A673 (cell line): ENCODE measurements at regions not wholly inside any gene's neighbourhood (a gene's known extent, or its start where the extent isn't known, plus 50 kb on each side); places are given as distances from the start of the nearest gene placed in this dataset.

Source experiments
- BruUV-seq: library from RNA; stranded (reverse); fragments of 400-500 nt; replicated peaks from 2 replicates; lab custom pipeline; 2021; lab: Mats Ljungman, UMichigan
- CTCF ChIA-PET: fragments of 300-600 bp; sonication (Branson Sonifier 250); formaldehyde crosslinking; loops from one replicate; lab custom pipeline; 2022; ENCODE audit warnings: antibody characterized with exemption; lab: Charles Lee
- POLR2A ChIA-PET: fragments of 300-600 bp; sonication (Branson Sonifier 250); formaldehyde crosslinking; loops from one replicate; lab custom pipeline; 2022; ENCODE audit warnings: antibody characterized with exemption; ENCODE audit not compliant: low non-redundant PET; lab: Charles Lee
- DNase-seq: peaks from one replicate; pipeline ENCODE4 v3.0.0-alpha.2; 2015; ENCODE audit warnings: low spot score
- H3K27ac ChIP-seq: fragments of 200-600 bp; sonication (generic); 2 replicates; pipeline ENCODE4 v1.5.1; 2016; ENCODE audit warnings: mixed run types, low read depth, mild to moderate bottlenecking, mixed read lengths, antibody characterized with exemption, low read length; ENCODE audit not compliant: poor library complexity, severe bottlenecking
- H3K27me3 ChIP-seq: fragments of 200-600 bp; sonication (generic); replicated peaks from 2 replicates; pipeline ENCODE4 v1.6.1; 2017; ENCODE audit warnings: mixed run types, low read depth, mild to moderate bottlenecking, mixed read lengths, antibody characterized with exemption, low read length; ENCODE audit not compliant: insufficient read depth, poor library complexity
- H3K36me3 ChIP-seq: fragments of 200-600 bp; sonication (generic); 2 replicates; pipeline ENCODE4 v1.6.1; 2016; ENCODE audit warnings: mixed run types, mild to moderate bottlenecking, mixed read lengths, antibody characterized with exemption, low read length; ENCODE audit not compliant: insufficient read depth, poor library complexity, severe bottlenecking
- H3K4me1 ChIP-seq: fragments of 200-600 bp; sonication (generic); 2 replicates; pipeline ENCODE4 v1.6.1; 2017; ENCODE audit warnings: mixed run types, mild to moderate bottlenecking, mixed read lengths, antibody characterized with exemption, low read length; ENCODE audit not compliant: insufficient read depth, poor library complexity, severe bottlenecking
- H3K4me3 ChIP-seq: fragments of 200-600 bp; sonication (generic); 2 replicates; pipeline ENCODE4 v1.5.1; 2016; ENCODE audit warnings: low read depth, mixed run types, mild to moderate bottlenecking, mixed read lengths, low read length; ENCODE audit not compliant: poor library complexity, severe bottlenecking
- H3K9me3 ChIP-seq: fragments of 200-600 bp; sonication (generic); 2 replicates; pipeline ENCODE4 v1.6.1; 2016; ENCODE audit warnings: mixed run types, low read depth, mild to moderate bottlenecking, mixed read lengths, antibody characterized with exemption, low read length; ENCODE audit not compliant: poor library complexity, severe bottlenecking
- EZH2 ChIP-seq: fragments of 200-600 bp; sonication (generic); IDR thresholded peaks from 2 replicates; pipeline ENCODE4 v1.6.1; 2017; ENCODE audit warnings: borderline replicate concordance, low read depth, mild to moderate bottlenecking, mixed read lengths, antibody characterized with exemption, low read length; ENCODE audit not compliant: poor library complexity, severe bottlenecking
- intact Hi-C: fragments of 100-400 bp; cut with micrococcal nuclease; formaldehyde crosslinking; loops from one replicate; pipeline ENCODE4 v1.10.0; 2022; ENCODE audit not compliant: unreplicated experiment
- TF ChIP-seq, protein P1 (sequence below): fragments of 300-800, 200-600 bp; sonication (generic); conservative IDR thresholded peaks from 2 replicates; pipeline ENCODE4 v1.5.1; 2017; ENCODE audit warnings: low read depth, mild to moderate bottlenecking, antibody characterized with exemption, low read length, moderate library complexity, mixed read lengths

DNA sequence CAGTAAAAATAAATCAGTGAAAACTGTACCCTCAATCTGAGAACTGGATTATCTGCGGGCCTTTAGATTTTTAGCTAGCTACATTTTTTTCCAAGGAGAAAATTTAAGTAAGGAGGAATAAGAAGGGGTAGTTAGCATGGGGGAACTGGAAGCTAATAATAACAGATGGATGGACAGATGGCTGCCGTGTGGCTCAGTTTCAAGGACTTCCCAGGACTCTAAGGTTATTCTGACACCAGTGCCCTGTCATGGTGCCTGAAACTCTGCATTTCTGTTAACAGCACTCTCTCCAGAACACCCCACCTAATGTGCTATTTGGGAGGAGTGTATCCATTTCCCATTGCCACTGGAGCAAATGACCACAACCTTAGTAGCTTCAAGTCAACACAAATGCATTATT, 75.7 kb upstream of the PDE1C start:
- Histone ChIP-seq H3K36me3 (no peaks in the 10 kb centered on the region), H3K27me3 (peaks cover 51% of the 10 kb centered on the region), H3K9me3 (no peaks in the 10 kb centered on the region), H3K27ac (no peak overlapping the region), H3K4me3 (no peak overlapping the region), H3K4me1 (no peaks in the 10 kb centered on the region)
- POLR2A ChIA-PET: no interaction called here
- no TSS peak for BruUV-seq
- intact Hi-C loops: no loop called here
- CTCF ChIA-PET: interaction anchor here (0.7 kb wide), 1 partner anchor 409 kb away, joined by 3 read pairs; no protein-coding TSS in a partner anchor
- no peak for DNase-seq
- TF ChIP-seq, protein P1, sequence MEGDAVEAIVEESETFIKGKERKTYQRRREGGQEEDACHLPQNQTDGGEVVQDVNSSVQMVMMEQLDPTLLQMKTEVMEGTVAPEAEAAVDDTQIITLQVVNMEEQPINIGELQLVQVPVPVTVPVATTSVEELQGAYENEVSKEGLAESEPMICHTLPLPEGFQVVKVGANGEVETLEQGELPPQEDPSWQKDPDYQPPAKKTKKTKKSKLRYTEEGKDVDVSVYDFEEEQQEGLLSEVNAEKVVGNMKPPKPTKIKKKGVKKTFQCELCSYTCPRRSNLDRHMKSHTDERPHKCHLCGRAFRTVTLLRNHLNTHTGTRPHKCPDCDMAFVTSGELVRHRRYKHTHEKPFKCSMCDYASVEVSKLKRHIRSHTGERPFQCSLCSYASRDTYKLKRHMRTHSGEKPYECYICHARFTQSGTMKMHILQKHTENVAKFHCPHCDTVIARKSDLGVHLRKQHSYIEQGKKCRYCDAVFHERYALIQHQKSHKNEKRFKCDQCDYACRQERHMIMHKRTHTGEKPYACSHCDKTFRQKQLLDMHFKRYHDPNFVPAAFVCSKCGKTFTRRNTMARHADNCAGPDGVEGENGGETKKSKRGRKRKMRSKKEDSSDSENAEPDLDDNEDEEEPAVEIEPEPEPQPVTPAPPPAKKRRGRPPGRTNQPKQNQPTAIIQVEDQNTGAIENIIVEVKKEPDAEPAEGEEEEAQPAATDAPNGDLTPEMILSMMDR: no peak
- no peak for TF ChIP-seq EZH2

DNA sequence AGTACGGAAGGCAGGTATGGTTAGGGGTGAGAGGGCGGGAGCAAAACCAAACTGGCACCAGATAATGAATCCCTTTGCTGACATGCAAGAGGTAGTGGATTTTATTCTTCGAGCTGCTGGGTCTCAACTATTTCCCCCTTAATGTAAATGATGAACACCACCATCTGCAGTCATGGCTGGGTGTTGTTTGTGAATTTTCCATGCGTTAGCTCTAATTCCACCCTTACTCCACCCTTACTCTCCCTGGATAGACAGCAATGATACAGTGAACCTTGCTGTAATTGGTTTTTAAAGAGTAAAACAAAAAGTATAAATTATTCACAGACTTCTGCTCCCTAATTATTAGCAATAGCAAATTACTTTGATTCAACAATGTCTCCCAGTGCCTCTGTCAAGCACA, 74.5 kb upstream of the PDE1C start:
- H3K36me3 ChIP-seq: no peaks in the 10 kb centered on the region
- no peak for TF ChIP-seq EZH2
- TF ChIP-seq, protein P1: no peak
- no peaks in the 10 kb centered on the region for H3K4me1 ChIP-seq
- CTCF ChIA-PET: no interaction called here
- peaks cover 49% of the 10 kb centered on the region for H3K27me3 ChIP-seq
- intact Hi-C loops: no loop called here
- DNase-seq: no peak
- no TSS peak for BruUV-seq
- POLR2A ChIA-PET: no interaction called here
- H3K27ac ChIP-seq: no peak overlapping the region
- H3K4me3 ChIP-seq: no peak overlapping the region
- no peaks in the 10 kb centered on the region for H3K9me3 ChIP-seq

DNA sequence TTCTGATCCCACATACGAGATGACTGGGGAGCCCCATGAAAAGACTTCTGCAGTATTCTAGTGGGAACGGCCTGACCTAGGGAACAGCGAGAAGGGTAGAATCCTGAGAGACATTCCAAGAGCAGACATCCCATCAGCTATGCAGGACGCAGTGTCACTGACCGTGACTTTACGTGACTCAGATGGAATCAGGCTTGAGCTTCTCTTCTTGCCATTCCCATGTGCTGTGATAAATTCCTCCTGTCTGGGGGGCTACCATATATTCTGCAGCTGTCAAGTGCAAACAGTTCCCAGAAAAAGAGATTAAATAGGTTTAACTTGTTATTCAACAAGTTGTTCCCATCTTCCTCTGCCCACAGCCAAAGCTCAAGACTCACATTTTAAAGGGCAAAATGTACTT, 73.1 kb upstream of the PDE1C start:
- H3K4me1 ChIP-seq: no peaks in the 10 kb centered on the region
- POLR2A ChIA-PET: no interaction called here
- no peaks in the 10 kb centered on the region for H3K9me3 ChIP-seq
- no peak overlapping the region for H3K4me3 ChIP-seq
- no TSS peak for BruUV-seq
- H3K27ac ChIP-seq: no peak overlapping the region
- peaks cover 37% of the 10 kb centered on the region for H3K27me3 ChIP-seq
- no peak for DNase-seq
- no peak for TF ChIP-seq EZH2
- TF ChIP-seq, protein P1: no peak
- CTCF ChIA-PET: no interaction called here
- intact Hi-C loops: no loop called here
- no peaks in the 10 kb centered on the region for H3K36me3 ChIP-seq
